Colonic mucosa (tissue), 4 donors: ENCODE measurements at regions not wholly inside any gene's neighbourhood (a gene's known extent, or its start where the extent isn't known, plus 50 kb on each side); places are given as distances from the start of the nearest gene placed in this dataset.

ENCODE experiments used
- DNase-seq: peaks from one replicate; pipeline ENCODE4 v3.0.0-alpha.2; 2020
- H3K27ac ChIP-seq: fragments of 200-600 bp; one replicate; pipeline ENCODE4 v1.8.0; 2021
- H3K27me3 ChIP-seq: fragments of 200-600 bp; one replicate; pipeline ENCODE4 v1.8.0; 2021
- H3K36me3 ChIP-seq: fragments of 200-600 bp; one replicate; pipeline ENCODE4 v1.8.0; 2021
- H3K4me1 ChIP-seq: fragments of 200-600 bp; one replicate; pipeline ENCODE4 v1.8.0; 2021; ENCODE audit warnings: mild to moderate bottlenecking
- H3K4me3 ChIP-seq: fragments of 200-600 bp; one replicate; pipeline ENCODE4 v1.8.0; 2021
- H3K9ac ChIP-seq, 2 donors: one replicate each; pipeline ENCODE4 v1.7.0; 2013; ENCODE audit warnings: control low read depth in 2 of 2, low read depth in 2 of 2, low read length in 2 of 2
- H3K9me3 ChIP-seq: fragments of 200-600 bp; one replicate; pipeline ENCODE4 v1.8.0; 2021
- CTCF ChIP-seq: fragments of 200-600 bp; IDR thresholded peaks from one replicate; pipeline ENCODE4 v1.8.0; 2022; ENCODE audit warnings: antibody characterized with exemption, mild to moderate bottlenecking
- intact Hi-C: fragments of 100-400 bp; cut with DNase I; formaldehyde crosslinking; loops from one replicate; pipeline ENCODE4 v1.14.1; 2022
- donor health status: healthy.
- donor health status: DM: no; HTN: no; CAD: no.
- donor health status: DM: no; HTN: no; CAD: no.

GRCh38 chr6:105994591-105995390, 91.3 kb upstream of the PRDM1 start:
- Histone ChIP-seq H3K36me3 (no peaks in the 10 kb centered on the region), H3K27me3 (peaks cover 32% of the 10 kb centered on the region), H3K9me3 (no peaks in the 10 kb centered on the region), H3K27ac (peak overlapping the region; percentile 78), H3K9ac (peak overlapping the region; percentile 74 to 84), H3K4me1 (no peaks in the 10 kb centered on the region), H3K4me3 (peak overlapping the region; percentile 58)
- peak; percentile 68 for DNase-seq
- no peak for TF ChIP-seq CTCF
- intact Hi-C loops: loop anchor here (10.0 kb wide), 1 partner anchor 100 kb away; no protein-coding TSS in a partner anchor

GRCh38 chr6:105994118-105994590, 92.0 kb upstream of the PRDM1 start:
- peak overlapping the region; percentile 78 for H3K27ac ChIP-seq
- H3K4me3 ChIP-seq: peak overlapping the region; percentile 58
- no peak for TF ChIP-seq CTCF
- peak overlapping the region; percentile 74 to 84 for H3K9ac ChIP-seq
- H3K36me3 ChIP-seq: no peaks in the 10 kb centered on the region
- no peaks in the 10 kb centered on the region for H3K4me1 ChIP-seq
- intact Hi-C loops: loop anchor here (10.0 kb wide), 1 partner anchor 101 kb away; no protein-coding TSS in a partner anchor
- peaks cover 32% of the 10 kb centered on the region for H3K27me3 ChIP-seq
- peak; percentile 48 for DNase-seq
- no peaks in the 10 kb centered on the region for H3K9me3 ChIP-seq

- H3K36me3 ChIP-seq: no peaks in the 10 kb centered on the region
- H3K9ac ChIP-seq: peak overlapping the region; percentile 74 to 84
- no peaks in the 10 kb centered on the region for H3K4me1 ChIP-seq
- TF ChIP-seq CTCF: no peak
- DNase-seq: no peak
- H3K4me3 ChIP-seq: peak overlapping the region; percentile 58
- peaks cover 32% of the 10 kb centered on the region for H3K27me3 ChIP-seq
- peak overlapping the region; percentile 78 for H3K27ac ChIP-seq
- intact Hi-C loops: loop anchor here (10.0 kb wide), 1 partner anchor 101 kb away; no protein-coding TSS in a partner anchor
- H3K9me3 ChIP-seq: no peaks in the 10 kb centered on the region
These were observed 92.6 kb upstream of the PRDM1 start for GRCh38 chr6:105993341-105994117.

- Histone ChIP-seq H3K9ac (peak overlapping the region; percentile 76 to 84), H3K9me3 (no peaks in the 10 kb centered on the region), H3K36me3 (no peaks in the 10 kb centered on the region), H3K4me1 (no peaks in the 10 kb centered on the region), H3K27ac (peak overlapping the region; percentile 48), H3K4me3 (peak overlapping the region; percentile 63), H3K27me3 (peaks cover 33% of the 10 kb centered on the region)
- peak; percentile 87 for DNase-seq
- intact Hi-C loops: loop anchor here (10.0 kb wide), 1 partner anchor 102 kb away; no protein-coding TSS in a partner anchor
- no peak for TF ChIP-seq CTCF
These were observed 93.7 kb upstream of the PRDM1 start for GRCh38 chr6:105992315-105992961.
